HFFc6 (cell line): ENCODE measurements at regions not wholly inside any gene's neighbourhood (a gene's known extent, or its start where the extent isn't known, plus 50 kb on each side); places are given as distances from the start of the nearest gene placed in this dataset.

Experiments used
- DNase-seq: peaks from one replicate; pipeline ENCODE4 v3.0.0-alpha.2; 2018
- H3K27ac Mint-ChIP-seq: 2 replicates; pipeline ENCODE4 v1.8.0; 2020; ENCODE audit warnings: mild to moderate bottlenecking, mixed read lengths
- H3K27me3 Mint-ChIP-seq: 2 replicates; pipeline ENCODE4 v1.8.0; 2021; ENCODE audit warnings: mild to moderate bottlenecking, moderate library complexity, mixed read lengths; ENCODE audit not compliant: insufficient read depth
- H3K36me3 Mint-ChIP-seq: 2 replicates; pipeline ENCODE4 v1.8.0; 2021; ENCODE audit warnings: low read depth, mixed read lengths
- H3K4me1 Mint-ChIP-seq: 2 replicates; pipeline ENCODE4 v1.8.0; 2020; ENCODE audit warnings: low read depth, mixed read lengths
- H3K4me3 Mint-ChIP-seq: 2 replicates; pipeline ENCODE4 v1.8.0; 2020; ENCODE audit warnings: mild to moderate bottlenecking, moderate library complexity, mixed read lengths
- H3K9me3 Mint-ChIP-seq: 2 replicates; pipeline ENCODE4 v1.8.0; 2020; ENCODE audit warnings: mild to moderate bottlenecking, mixed read lengths
- TF ChIP-seq, protein P1 (sequence below): fragments of 200-600 bp; sonication (generic); IDR thresholded peaks from 2 replicates; pipeline ENCODE4 v1.5.0; 2021; ENCODE audit warnings: antibody characterized with exemption, mild to moderate bottlenecking

GRCh38 chr4:181967401-181967800 is 275.8 kb upstream of the TENM3 start:
- H3K27me3 Mint-ChIP-seq, result peaks cover 4% of the 10 kb centered on the region; the same call in 1 of the 2 replicates
- peak overlapping the region; percentile 60; the same call in 1 of the 2 replicates for H3K4me3 Mint-ChIP-seq
- no peak for DNase-seq
- 0 out of 2 replicates have a peak, but pooled peaks cover 9% of the 10 kb centered on the region for H3K36me3 Mint-ChIP-seq
- H3K9me3 Mint-ChIP-seq, result no peaks in the 10 kb centered on the region
- no peak overlapping the region for H3K27ac Mint-ChIP-seq
- peaks cover 68% of the 10 kb centered on the region for H3K4me1 Mint-ChIP-seq
- TF ChIP-seq, protein P1, sequence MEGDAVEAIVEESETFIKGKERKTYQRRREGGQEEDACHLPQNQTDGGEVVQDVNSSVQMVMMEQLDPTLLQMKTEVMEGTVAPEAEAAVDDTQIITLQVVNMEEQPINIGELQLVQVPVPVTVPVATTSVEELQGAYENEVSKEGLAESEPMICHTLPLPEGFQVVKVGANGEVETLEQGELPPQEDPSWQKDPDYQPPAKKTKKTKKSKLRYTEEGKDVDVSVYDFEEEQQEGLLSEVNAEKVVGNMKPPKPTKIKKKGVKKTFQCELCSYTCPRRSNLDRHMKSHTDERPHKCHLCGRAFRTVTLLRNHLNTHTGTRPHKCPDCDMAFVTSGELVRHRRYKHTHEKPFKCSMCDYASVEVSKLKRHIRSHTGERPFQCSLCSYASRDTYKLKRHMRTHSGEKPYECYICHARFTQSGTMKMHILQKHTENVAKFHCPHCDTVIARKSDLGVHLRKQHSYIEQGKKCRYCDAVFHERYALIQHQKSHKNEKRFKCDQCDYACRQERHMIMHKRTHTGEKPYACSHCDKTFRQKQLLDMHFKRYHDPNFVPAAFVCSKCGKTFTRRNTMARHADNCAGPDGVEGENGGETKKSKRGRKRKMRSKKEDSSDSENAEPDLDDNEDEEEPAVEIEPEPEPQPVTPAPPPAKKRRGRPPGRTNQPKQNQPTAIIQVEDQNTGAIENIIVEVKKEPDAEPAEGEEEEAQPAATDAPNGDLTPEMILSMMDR, result no peak

GRCh38 chr4:181968371-181968770 is 274.8 kb upstream of the TENM3 start:
- DNase-seq, result peak; percentile 78
- TF ChIP-seq, protein P1, result no peak
- peaks cover 4% of the 10 kb centered on the region; the same call in 1 of the 2 replicates for H3K27me3 Mint-ChIP-seq
- peak overlapping the region; percentile 76 for H3K27ac Mint-ChIP-seq
- H3K9me3 Mint-ChIP-seq, result no peaks in the 10 kb centered on the region
- 0 out of 2 replicates have a peak, but pooled peaks cover 9% of the 10 kb centered on the region for H3K36me3 Mint-ChIP-seq
- peak overlapping the region; percentile 60; the same call in 1 of the 2 replicates for H3K4me3 Mint-ChIP-seq
- peaks cover 68% of the 10 kb centered on the region for H3K4me1 Mint-ChIP-seq

GRCh38 chr4:181969151-181969550 is 274.1 kb upstream of the TENM3 start:
- peaks cover 68% of the 10 kb centered on the region for H3K4me1 Mint-ChIP-seq
- DNase-seq, result no peak
- H3K27me3 Mint-ChIP-seq, result peaks cover 4% of the 10 kb centered on the region; the same call in 1 of the 2 replicates
- H3K9me3 Mint-ChIP-seq, result peaks cover 4% of the 10 kb centered on the region; the same call in 1 of the 2 replicates
- H3K4me3 Mint-ChIP-seq, result no peak overlapping the region; the same call in 1 of the 2 replicates
- no peak overlapping the region for H3K27ac Mint-ChIP-seq
- H3K36me3 Mint-ChIP-seq, result 0 out of 2 replicates have a peak, but pooled peaks cover 9% of the 10 kb centered on the region
- TF ChIP-seq, protein P1, result no peak

- TF ChIP-seq, protein P1, result no peak
- DNase-seq, result no peak
- H3K4me1 Mint-ChIP-seq, result peaks cover 66% of the 10 kb centered on the region
- H3K36me3 Mint-ChIP-seq, result 0 out of 2 replicates have a peak, but pooled peaks cover 9% of the 10 kb centered on the region
- H3K4me3 Mint-ChIP-seq, result peak overlapping the region; percentile 46
- peaks cover 4% of the 10 kb centered on the region; the same call in 1 of the 2 replicates for H3K9me3 Mint-ChIP-seq
- H3K27me3 Mint-ChIP-seq, result no peaks in the 10 kb centered on the region
- peak overlapping the region; percentile 72 for H3K27ac Mint-ChIP-seq
These were observed 272.8 kb upstream of the TENM3 start for GRCh38 chr4:181970366-181970765.

DNA sequence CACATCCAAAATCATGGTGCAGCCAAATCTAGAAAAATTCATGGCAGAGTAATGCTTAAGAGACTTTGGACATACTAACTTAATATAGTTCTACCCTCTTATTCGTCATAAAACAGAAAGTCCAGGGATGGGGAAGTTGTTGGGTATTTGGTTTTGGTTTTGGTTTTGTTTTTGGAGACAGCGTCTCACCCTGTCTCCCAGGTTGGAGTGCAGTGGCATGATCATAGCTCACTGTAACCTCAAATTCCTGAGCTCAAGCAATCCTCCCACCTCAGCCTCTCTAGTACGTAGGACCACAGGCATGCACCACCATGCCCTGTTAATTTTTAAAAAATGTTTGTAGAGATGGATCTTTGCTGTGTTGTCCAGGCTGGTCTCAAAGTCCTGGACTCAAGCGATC is 271.8 kb upstream of the TENM3 start:
- Mint-ChIP-seq H3K27me3 (no peaks in the 10 kb centered on the region), H3K9me3 (peaks cover 4% of the 10 kb centered on the region; the same call in 1 of the 2 replicates), H3K27ac (peak overlapping the region; percentile 28), H3K4me3 (peak overlapping the region; percentile 70), H3K36me3 (0 out of 2 replicates have a peak, but pooled peaks cover 9% of the 10 kb centered on the region), H3K4me1 (peaks cover 56% of the 10 kb centered on the region)
- DNase-seq, result no peak
- TF ChIP-seq, protein P1, result no peak
